HL-60 (cell line): ENCODE measurements at regions not wholly inside any gene's neighbourhood (a gene's known extent, or its start where the extent isn't known, plus 50 kb on each side); places are given as distances from the start of the nearest gene placed in this dataset.

Experiments used
- GABPA ChIP-seq: IDR thresholded peaks from 2 replicates; pipeline ENCODE4 v1.6.1; 2012; ENCODE audit warnings: low read depth
- POLR2AphosphoS5 ChIP-seq: IDR thresholded peaks from 2 replicates; pipeline ENCODE4 v1.6.1; 2012; ENCODE audit warnings: low read depth
- SPI1 ChIP-seq: IDR thresholded peaks from 2 replicates; pipeline ENCODE4 v1.6.1; 2012; ENCODE audit warnings: low read depth, mild to moderate bottlenecking, borderline replicate concordance
- TF ChIP-seq, protein P1 (sequence below): IDR thresholded peaks from 2 replicates; pipeline ENCODE4 v1.6.1; 2012; ENCODE audit warnings: low read depth; ENCODE audit not compliant: insufficient replicate concordance
- TF ChIP-seq, protein P2 (sequence below): IDR thresholded peaks from one replicate; pipeline ENCODE4 v1.5.1; 2011; ENCODE audit warnings: low read length, control low read depth, inconsistent platforms; ENCODE audit not compliant: insufficient read depth

GRCh38 chrX:39333451-39333850, 532.2 kb downstream of the MID1IP1 start:
- TF ChIP-seq, protein P1, sequence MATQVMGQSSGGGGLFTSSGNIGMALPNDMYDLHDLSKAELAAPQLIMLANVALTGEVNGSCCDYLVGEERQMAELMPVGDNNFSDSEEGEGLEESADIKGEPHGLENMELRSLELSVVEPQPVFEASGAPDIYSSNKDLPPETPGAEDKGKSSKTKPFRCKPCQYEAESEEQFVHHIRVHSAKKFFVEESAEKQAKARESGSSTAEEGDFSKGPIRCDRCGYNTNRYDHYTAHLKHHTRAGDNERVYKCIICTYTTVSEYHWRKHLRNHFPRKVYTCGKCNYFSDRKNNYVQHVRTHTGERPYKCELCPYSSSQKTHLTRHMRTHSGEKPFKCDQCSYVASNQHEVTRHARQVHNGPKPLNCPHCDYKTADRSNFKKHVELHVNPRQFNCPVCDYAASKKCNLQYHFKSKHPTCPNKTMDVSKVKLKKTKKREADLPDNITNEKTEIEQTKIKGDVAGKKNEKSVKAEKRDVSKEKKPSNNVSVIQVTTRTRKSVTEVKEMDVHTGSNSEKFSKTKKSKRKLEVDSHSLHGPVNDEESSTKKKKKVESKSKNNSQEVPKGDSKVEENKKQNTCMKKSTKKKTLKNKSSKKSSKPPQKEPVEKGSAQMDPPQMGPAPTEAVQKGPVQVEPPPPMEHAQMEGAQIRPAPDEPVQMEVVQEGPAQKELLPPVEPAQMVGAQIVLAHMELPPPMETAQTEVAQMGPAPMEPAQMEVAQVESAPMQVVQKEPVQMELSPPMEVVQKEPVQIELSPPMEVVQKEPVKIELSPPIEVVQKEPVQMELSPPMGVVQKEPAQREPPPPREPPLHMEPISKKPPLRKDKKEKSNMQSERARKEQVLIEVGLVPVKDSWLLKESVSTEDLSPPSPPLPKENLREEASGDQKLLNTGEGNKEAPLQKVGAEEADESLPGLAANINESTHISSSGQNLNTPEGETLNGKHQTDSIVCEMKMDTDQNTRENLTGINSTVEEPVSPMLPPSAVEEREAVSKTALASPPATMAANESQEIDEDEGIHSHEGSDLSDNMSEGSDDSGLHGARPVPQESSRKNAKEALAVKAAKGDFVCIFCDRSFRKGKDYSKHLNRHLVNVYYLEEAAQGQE = no peak
- TF ChIP-seq, protein P2, sequence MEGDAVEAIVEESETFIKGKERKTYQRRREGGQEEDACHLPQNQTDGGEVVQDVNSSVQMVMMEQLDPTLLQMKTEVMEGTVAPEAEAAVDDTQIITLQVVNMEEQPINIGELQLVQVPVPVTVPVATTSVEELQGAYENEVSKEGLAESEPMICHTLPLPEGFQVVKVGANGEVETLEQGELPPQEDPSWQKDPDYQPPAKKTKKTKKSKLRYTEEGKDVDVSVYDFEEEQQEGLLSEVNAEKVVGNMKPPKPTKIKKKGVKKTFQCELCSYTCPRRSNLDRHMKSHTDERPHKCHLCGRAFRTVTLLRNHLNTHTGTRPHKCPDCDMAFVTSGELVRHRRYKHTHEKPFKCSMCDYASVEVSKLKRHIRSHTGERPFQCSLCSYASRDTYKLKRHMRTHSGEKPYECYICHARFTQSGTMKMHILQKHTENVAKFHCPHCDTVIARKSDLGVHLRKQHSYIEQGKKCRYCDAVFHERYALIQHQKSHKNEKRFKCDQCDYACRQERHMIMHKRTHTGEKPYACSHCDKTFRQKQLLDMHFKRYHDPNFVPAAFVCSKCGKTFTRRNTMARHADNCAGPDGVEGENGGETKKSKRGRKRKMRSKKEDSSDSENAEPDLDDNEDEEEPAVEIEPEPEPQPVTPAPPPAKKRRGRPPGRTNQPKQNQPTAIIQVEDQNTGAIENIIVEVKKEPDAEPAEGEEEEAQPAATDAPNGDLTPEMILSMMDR = no peak
- TF ChIP-seq POLR2AphosphoS5 = no peak
- no peak for TF ChIP-seq SPI1
- no peak for TF ChIP-seq GABPA
